Sigmoid colon (tissue), 6 donors: ENCODE measurements at regions not wholly inside any gene's neighbourhood (a gene's known extent, or its start where the extent isn't known, plus 50 kb on each side); places are given as distances from the start of the nearest gene placed in this dataset.

Experiments used
- DNase-seq: peaks from one replicate; pipeline ENCODE4 v3.0.0-alpha.2; 2019
- H3K27ac ChIP-seq, 4 donors: fragments of 200-600 bp; sonication (generic); one replicate each; pipeline ENCODE4 v1.5.1; 2016 to 2019; ENCODE audit warnings: mild to moderate bottlenecking in 1 of 4
- H3K27me3 ChIP-seq, 3 donors: fragments of 200-600 bp; sonication (generic); one replicate each; pipeline ENCODE4 v1.5.1; 2019; ENCODE audit warnings: mild to moderate bottlenecking in 1 of 3
- H3K36me3 ChIP-seq, 4 donors: fragments of 200-600 bp; sonication (generic); one replicate each; pipeline ENCODE4 v1.5.1; 2016 to 2019
- H3K4me1 ChIP-seq, 4 donors: fragments of 200-600 bp; sonication (generic); one replicate each; pipeline ENCODE4 v1.5.1; 2017 to 2019
- H3K4me3 ChIP-seq, 4 donors: fragments of 200-600 bp; sonication (generic); one replicate each; pipeline ENCODE4 v1.5.1; 2017 to 2019; ENCODE audit warnings: mild to moderate bottlenecking in 2 of 4, moderate library complexity in 1 of 4
- H3K9me3 ChIP-seq, 4 donors: fragments of 200-600 bp in 3 of 4; sonication (generic) in 3 of 4; one replicate each; pipeline versions ENCODE4 v1.5.1 to v1.6.1; 2013 to 2019
- EP300 ChIP-seq, 4 donors: sonication (generic); formaldehyde crosslinking; IDR thresholded peaks; one replicate each; pipeline ENCODE4 v1.6.1; 2017; ENCODE audit warnings: antibody characterized with exemption in 4 of 4
- POLR2A ChIP-seq, 2 donors: fragments of 450-650 bp; IDR thresholded peaks; one replicate each; pipeline ENCODE4 v1.6.1; 2016; ENCODE audit warnings: antibody characterized with exemption in 2 of 2, mild to moderate bottlenecking in 2 of 2, moderate library complexity in 2 of 2
- POLR2AphosphoS5 ChIP-seq, 4 donors: sonication (generic); formaldehyde crosslinking; IDR thresholded peaks; one replicate each; pipeline ENCODE4 v1.6.1; 2017; ENCODE audit warnings: antibody characterized with exemption in 4 of 4
- WGBS, 2 donors: extraction: QIAGEN DNeasy Blood & Tissue Kit; methylation state at CpG; one replicate each; pipeline ENCODE4 v1.1.7; 2013; 5-methylcytosine and 5-hydroxymethylcytosine counted together
- intact Hi-C: fragments of 100-400 bp; cut with DNase I; formaldehyde crosslinking; loops from one replicate; pipeline ENCODE4 v1.15.1; 2023
- TF ChIP-seq, protein P1 (sequence below), 4 experiments: fragments of 450-650 bp in 3 of 4; fragments of 200-600 bp in 1 of 4; IDR thresholded peaks; one replicate each; pipeline ENCODE4 v1.5.1; 2016 to 2019; ENCODE audit warnings: antibody characterized with exemption in 4 of 4, mild to moderate bottlenecking in 3 of 4, moderate library complexity in 2 of 4
- donor health status: healthy with polysubstance abuse.
- donor health status: healthy.

DNA sequence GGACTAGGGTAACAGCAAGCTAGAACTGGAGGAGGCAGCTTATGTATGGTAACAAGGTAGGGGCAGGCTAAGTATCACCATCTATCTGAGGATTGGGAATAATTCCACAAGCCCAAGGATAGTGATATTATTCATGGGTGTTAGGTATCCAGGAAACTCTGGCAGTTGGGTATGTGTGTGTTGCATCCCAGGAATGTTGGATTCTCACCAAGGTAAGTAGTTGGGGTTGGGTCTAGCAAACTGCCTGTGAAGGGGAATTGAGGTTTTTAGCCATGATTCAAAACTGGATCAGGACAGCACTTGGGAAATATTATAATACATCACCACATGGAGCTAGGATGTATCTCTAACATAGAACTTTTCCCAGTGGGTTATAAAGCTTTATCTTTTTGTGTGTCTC is 626.4 kb upstream of the GOLIM4 start:
- no peak for TF ChIP-seq EP300 (IDR thresholded peaks at IDR 0.05)
- TF ChIP-seq POLR2A (IDR thresholded peaks at IDR 0.05), result no peak
- TF ChIP-seq POLR2AphosphoS5 (IDR thresholded peaks at IDR 0.05), result no peak
- no peak overlapping the region for H3K4me3 ChIP-seq
- H3K4me1 ChIP-seq, result no peaks in the 10 kb centered on the region
- DNase-seq, result no peak
- no peak overlapping the region for H3K27ac ChIP-seq
- no peaks in the 10 kb centered on the region for H3K9me3 ChIP-seq
- no peaks in the 10 kb centered on the region for H3K36me3 ChIP-seq
- H3K27me3 ChIP-seq, result no peaks in the 10 kb centered on the region
- intact Hi-C loops, result no loop called here

DNA sequence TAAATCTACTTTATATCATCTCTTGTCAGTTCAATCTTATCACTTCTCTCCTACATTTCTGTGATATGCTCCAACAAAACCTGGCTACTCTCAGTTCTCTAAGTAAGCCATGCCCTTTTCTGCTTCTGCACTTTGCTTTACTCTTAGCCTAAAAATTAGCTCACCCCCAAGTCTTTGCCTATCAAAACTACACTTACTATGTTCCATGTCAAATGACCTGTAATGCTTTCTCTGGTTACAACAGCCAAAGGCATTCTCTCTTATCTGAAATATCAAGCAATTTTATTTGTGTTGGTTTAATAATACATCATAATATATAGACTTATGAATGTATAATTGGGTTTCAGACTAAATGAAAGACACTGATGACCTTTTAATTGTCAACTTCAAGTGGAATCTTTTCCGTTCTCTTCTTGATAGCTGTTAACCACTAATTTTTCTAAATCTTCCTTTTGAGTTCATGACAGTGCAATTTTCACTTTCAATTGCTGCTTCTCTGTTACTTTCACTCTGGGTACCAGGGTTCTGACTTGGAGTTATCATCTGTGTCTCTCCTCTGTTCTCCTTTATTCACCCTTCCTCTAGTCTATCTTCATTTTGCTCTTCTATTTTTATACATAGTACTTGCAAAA is 619.0 kb upstream of the GOLIM4 start:
- Histone ChIP-seq H3K4me1 (no peaks in the 10 kb centered on the region), H3K27ac (no peak overlapping the region), H3K36me3 (no peaks in the 10 kb centered on the region), H3K9me3 (no peaks in the 10 kb centered on the region), H3K27me3 (no peaks in the 10 kb centered on the region), H3K4me3 (no peak overlapping the region)
- TF ChIP-seq EP300 (IDR thresholded peaks at IDR 0.05) (no peak), POLR2AphosphoS5 (IDR thresholded peaks at IDR 0.05) (no peak), POLR2A (IDR thresholded peaks at IDR 0.05) (no peak)
- TF ChIP-seq, protein P1, sequence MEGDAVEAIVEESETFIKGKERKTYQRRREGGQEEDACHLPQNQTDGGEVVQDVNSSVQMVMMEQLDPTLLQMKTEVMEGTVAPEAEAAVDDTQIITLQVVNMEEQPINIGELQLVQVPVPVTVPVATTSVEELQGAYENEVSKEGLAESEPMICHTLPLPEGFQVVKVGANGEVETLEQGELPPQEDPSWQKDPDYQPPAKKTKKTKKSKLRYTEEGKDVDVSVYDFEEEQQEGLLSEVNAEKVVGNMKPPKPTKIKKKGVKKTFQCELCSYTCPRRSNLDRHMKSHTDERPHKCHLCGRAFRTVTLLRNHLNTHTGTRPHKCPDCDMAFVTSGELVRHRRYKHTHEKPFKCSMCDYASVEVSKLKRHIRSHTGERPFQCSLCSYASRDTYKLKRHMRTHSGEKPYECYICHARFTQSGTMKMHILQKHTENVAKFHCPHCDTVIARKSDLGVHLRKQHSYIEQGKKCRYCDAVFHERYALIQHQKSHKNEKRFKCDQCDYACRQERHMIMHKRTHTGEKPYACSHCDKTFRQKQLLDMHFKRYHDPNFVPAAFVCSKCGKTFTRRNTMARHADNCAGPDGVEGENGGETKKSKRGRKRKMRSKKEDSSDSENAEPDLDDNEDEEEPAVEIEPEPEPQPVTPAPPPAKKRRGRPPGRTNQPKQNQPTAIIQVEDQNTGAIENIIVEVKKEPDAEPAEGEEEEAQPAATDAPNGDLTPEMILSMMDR (IDR thresholded peaks at IDR 0.05), result no peak
- 50 to 55% methylated on average over 1 of the region's 1 CpG for WGBS, 2 donors
- intact Hi-C loops, result no loop called here
- no peak for DNase-seq

DNA sequence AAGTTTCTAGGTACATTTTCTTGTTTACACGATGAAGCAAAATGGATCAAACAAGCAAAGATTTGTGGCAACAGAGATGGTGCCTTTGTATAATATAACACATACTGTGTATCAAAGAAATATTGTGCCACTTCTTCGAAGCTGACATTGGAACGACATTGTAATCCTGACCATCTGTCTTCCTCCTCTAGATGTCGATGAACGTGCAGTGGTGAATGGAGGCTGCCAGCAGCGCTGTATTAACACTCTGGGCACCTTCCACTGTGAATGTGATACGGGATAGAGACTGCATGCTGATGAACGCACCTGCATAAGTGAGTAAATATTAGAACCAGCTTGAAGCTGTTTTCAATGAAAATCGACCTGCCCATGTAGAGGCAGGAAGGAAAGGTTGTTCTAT is 613.3 kb upstream of the GOLIM4 start:
- no peaks in the 10 kb centered on the region for H3K4me1 ChIP-seq
- intact Hi-C loops, result no loop called here
- H3K9me3 ChIP-seq, result no peaks in the 10 kb centered on the region
- H3K4me3 ChIP-seq, result no peak overlapping the region
- 76 to 80% methylated on average over 9 of the region's 9 CpGs for WGBS, 2 donors
- H3K36me3 ChIP-seq, result no peaks in the 10 kb centered on the region
- H3K27ac ChIP-seq, result no peak overlapping the region
- no peaks in the 10 kb centered on the region for H3K27me3 ChIP-seq
- TF ChIP-seq POLR2AphosphoS5 (IDR thresholded peaks at IDR 0.05) (no peak), POLR2A (IDR thresholded peaks at IDR 0.05) (no peak), EP300 (IDR thresholded peaks at IDR 0.05) (no peak)
- TF ChIP-seq, protein P1 (IDR thresholded peaks at IDR 0.05), result no peak
- DNase-seq, result no peak

DNA sequence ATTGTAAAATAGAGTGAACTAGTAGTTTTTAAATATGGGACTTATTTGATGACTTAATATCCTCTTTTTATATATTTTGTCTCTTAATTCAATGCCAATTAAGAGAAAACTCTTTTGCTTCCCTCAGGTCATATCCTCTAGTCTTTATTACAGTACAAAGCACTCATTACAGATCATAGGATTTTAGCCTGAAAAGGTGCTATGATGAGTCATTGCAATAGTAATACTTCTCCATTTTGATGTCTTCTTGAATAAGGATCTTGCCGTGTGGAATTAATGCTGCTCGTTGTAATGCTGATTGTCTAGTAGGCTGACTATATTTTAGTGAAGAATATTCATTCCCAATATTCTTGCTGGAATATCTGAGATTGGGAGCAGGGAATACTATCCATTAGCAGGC is 612.2 kb upstream of the GOLIM4 start:
- DNase-seq, result no peak
- 88 to 93% methylated on average over 2 of the region's 2 CpGs for WGBS, 2 donors
- no peak for TF ChIP-seq POLR2AphosphoS5 (IDR thresholded peaks at IDR 0.05)
- Histone ChIP-seq H3K4me1 (no peaks in the 10 kb centered on the region), H3K27me3 (no peaks in the 10 kb centered on the region), H3K4me3 (no peak overlapping the region), H3K36me3 (no peaks in the 10 kb centered on the region), H3K9me3 (no peaks in the 10 kb centered on the region), H3K27ac (no peak overlapping the region)
- intact Hi-C loops, result no loop called here

DNA sequence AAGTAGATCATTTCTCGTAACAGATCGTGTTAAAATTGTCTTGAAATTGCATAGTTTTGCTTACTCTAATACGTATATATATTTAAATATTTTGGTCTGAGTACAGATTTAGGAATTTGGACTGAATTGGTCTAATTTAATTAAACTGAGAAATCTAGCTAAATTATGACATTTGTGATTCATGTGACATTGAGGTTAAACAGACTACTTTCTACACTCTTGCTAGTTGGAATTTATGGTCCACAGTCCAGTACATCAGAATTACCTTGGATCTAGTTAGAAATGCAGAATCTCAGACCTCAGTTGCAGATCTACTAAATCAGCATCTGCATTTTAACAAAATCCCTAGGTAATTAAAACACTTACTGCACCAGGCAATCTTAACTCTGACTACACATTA is 609.7 kb upstream of the GOLIM4 start:
- intact Hi-C loops, result no loop called here
- WGBS, 2 donors, result 86 to 93% methylated on average over 3 of the region's 3 CpGs
- Histone ChIP-seq H3K36me3 (no peaks in the 10 kb centered on the region), H3K4me1 (no peaks in the 10 kb centered on the region), H3K27me3 (no peaks in the 10 kb centered on the region), H3K27ac (no peak overlapping the region), H3K9me3 (no peaks in the 10 kb centered on the region), H3K4me3 (no peak overlapping the region)
- TF ChIP-seq POLR2A (IDR thresholded peaks at IDR 0.05) (no peak), EP300 (IDR thresholded peaks at IDR 0.05) (no peak), POLR2AphosphoS5 (IDR thresholded peaks at IDR 0.05) (no peak)
- TF ChIP-seq, protein P1 (IDR thresholded peaks at IDR 0.05), result no peak
- DNase-seq, result no peak

DNA sequence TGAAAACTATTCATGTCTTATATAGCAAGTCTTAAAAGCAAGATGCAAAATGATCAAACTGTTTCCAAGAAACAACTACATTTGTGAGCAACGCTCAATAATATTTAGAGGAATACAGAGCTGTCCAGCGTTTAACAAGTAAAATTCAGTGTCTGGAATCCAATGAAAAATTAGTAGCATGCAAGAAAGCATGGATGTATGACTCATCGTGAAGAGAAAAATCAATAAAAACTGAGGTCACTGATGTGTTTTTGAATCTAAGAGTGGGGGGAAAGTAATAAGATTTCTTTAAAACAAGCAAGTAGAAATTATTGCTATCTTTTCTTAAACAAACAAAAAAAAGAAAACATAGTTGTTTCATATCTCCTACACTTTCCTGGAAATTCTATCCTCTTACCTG is 600.3 kb upstream of the GOLIM4 start:
- intact Hi-C loops, result no loop called here
- Histone ChIP-seq H3K4me3 (no peak overlapping the region), H3K36me3 (no peaks in the 10 kb centered on the region), H3K27me3 (no peaks in the 10 kb centered on the region), H3K27ac (no peak overlapping the region), H3K9me3 (no peaks in the 10 kb centered on the region), H3K4me1 (no peaks in the 10 kb centered on the region)
- 78 to 85% methylated on average over 3 of the region's 3 CpGs for WGBS, 2 donors
- TF ChIP-seq EP300 (IDR thresholded peaks at IDR 0.05), result no peak
- TF ChIP-seq, protein P1 (IDR thresholded peaks at IDR 0.05), result no peak
- no peak for TF ChIP-seq POLR2A (IDR thresholded peaks at IDR 0.05)
- TF ChIP-seq POLR2AphosphoS5 (IDR thresholded peaks at IDR 0.05), result no peak
- DNase-seq, result no peak
